ENCODE measurements at regions not wholly inside any gene's neighbourhood (a gene's known extent, or its start where the extent isn't known, plus 50 kb on each side); places are given as distances from the start of the nearest gene placed in this dataset.

DNA sequence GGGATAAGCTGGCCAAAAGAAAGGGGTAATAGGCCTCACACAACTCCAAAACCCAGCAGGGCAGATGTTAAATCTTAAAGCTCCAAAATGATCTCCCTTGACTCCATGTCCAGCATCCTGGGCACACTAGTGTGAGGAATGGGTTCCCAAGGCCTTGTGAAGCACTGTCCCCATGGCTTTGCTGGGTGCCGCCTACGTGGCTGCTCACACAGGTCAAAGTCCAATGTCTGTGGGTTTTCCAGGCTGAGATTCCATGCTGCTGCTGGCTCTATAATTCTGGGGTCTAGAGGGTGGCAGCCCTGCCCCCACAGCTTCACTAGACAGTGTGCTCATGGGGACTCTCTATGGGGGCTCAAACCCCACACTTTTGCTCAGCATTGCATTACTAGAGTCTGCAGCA lies 145.3 kb upstream of the GRIN2B start:
- TF ChIP-seq, protein P1, sequence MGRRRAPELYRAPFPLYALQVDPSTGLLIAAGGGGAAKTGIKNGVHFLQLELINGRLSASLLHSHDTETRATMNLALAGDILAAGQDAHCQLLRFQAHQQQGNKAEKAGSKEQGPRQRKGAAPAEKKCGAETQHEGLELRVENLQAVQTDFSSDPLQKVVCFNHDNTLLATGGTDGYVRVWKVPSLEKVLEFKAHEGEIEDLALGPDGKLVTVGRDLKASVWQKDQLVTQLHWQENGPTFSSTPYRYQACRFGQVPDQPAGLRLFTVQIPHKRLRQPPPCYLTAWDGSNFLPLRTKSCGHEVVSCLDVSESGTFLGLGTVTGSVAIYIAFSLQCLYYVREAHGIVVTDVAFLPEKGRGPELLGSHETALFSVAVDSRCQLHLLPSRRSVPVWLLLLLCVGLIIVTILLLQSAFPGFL (CRISPR knock-in tag; IDR thresholded peaks at IDR 0.05; ENCODE audit: borderline replicate concordance): no peak
- no peak for TF ChIP-seq TEAD4 (CRISPR knock-in tag; IDR thresholded peaks at IDR 0.05)
- TF ChIP-seq, protein P2, sequence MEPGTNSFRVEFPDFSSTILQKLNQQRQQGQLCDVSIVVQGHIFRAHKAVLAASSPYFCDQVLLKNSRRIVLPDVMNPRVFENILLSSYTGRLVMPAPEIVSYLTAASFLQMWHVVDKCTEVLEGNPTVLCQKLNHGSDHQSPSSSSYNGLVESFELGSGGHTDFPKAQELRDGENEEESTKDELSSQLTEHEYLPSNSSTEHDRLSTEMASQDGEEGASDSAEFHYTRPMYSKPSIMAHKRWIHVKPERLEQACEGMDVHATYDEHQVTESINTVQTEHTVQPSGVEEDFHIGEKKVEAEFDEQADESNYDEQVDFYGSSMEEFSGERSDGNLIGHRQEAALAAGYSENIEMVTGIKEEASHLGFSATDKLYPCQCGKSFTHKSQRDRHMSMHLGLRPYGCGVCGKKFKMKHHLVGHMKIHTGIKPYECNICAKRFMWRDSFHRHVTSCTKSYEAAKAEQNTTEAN (CRISPR knock-in tag; IDR thresholded peaks at IDR 0.05): no peak
- TF ChIP-seq SMAD3 (CRISPR knock-in tag; IDR thresholded peaks at IDR 0.05; ENCODE audit: borderline replicate concordance): no peak
- TF ChIP-seq CREM (CRISPR knock-in tag; IDR thresholded peaks at IDR 0.05): no peak
- TF ChIP-seq SOX15 (CRISPR knock-in tag; IDR thresholded peaks at IDR 0.05): no peak
- no peak for TF ChIP-seq FOXK1 (CRISPR knock-in tag; IDR thresholded peaks at IDR 0.05)
- TF ChIP-seq, protein P3, sequence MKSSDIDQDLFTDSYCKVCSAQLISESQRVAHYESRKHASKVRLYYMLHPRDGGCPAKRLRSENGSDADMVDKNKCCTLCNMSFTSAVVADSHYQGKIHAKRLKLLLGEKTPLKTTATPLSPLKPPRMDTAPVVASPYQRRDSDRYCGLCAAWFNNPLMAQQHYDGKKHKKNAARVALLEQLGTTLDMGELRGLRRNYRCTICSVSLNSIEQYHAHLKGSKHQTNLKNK (CRISPR knock-in tag; IDR thresholded peaks at IDR 0.05): no peak
- TF ChIP-seq, protein P4, sequence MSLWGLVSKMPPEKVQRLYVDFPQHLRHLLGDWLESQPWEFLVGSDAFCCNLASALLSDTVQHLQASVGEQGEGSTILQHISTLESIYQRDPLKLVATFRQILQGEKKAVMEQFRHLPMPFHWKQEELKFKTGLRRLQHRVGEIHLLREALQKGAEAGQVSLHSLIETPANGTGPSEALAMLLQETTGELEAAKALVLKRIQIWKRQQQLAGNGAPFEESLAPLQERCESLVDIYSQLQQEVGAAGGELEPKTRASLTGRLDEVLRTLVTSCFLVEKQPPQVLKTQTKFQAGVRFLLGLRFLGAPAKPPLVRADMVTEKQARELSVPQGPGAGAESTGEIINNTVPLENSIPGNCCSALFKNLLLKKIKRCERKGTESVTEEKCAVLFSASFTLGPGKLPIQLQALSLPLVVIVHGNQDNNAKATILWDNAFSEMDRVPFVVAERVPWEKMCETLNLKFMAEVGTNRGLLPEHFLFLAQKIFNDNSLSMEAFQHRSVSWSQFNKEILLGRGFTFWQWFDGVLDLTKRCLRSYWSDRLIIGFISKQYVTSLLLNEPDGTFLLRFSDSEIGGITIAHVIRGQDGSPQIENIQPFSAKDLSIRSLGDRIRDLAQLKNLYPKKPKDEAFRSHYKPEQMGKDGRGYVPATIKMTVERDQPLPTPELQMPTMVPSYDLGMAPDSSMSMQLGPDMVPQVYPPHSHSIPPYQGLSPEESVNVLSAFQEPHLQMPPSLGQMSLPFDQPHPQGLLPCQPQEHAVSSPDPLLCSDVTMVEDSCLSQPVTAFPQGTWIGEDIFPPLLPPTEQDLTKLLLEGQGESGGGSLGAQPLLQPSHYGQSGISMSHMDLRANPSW (CRISPR knock-in tag; conservative IDR thresholded peaks at IDR 0.05; ENCODE audit: low read depth): no peak
- no peak for TF ChIP-seq HMGA2 (CRISPR knock-in tag; IDR thresholded peaks at IDR 0.05)
- TF ChIP-seq TP53 (CRISPR knock-in tag; IDR thresholded peaks at IDR 0.05): no peak
- TF ChIP-seq, protein P5, sequence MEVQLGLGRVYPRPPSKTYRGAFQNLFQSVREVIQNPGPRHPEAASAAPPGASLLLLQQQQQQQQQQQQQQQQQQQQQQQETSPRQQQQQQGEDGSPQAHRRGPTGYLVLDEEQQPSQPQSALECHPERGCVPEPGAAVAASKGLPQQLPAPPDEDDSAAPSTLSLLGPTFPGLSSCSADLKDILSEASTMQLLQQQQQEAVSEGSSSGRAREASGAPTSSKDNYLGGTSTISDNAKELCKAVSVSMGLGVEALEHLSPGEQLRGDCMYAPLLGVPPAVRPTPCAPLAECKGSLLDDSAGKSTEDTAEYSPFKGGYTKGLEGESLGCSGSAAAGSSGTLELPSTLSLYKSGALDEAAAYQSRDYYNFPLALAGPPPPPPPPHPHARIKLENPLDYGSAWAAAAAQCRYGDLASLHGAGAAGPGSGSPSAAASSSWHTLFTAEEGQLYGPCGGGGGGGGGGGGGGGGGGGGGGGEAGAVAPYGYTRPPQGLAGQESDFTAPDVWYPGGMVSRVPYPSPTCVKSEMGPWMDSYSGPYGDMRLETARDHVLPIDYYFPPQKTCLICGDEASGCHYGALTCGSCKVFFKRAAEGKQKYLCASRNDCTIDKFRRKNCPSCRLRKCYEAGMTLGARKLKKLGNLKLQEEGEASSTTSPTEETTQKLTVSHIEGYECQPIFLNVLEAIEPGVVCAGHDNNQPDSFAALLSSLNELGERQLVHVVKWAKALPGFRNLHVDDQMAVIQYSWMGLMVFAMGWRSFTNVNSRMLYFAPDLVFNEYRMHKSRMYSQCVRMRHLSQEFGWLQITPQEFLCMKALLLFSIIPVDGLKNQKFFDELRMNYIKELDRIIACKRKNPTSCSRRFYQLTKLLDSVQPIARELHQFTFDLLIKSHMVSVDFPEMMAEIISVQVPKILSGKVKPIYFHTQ (CRISPR knock-in tag; IDR thresholded peaks at IDR 0.05): no peak
- no peak for TF ChIP-seq SP1 (CRISPR knock-in tag; conservative IDR thresholded peaks at IDR 0.05)
- TF ChIP-seq ZNF263 (CRISPR knock-in tag; IDR thresholded peaks at IDR 0.05; ENCODE audit: low read depth): no peak
- TF ChIP-seq PRRX2 (CRISPR knock-in tag; IDR thresholded peaks at IDR 0.05): no peak
- TF ChIP-seq JAZF1 (CRISPR knock-in tag; IDR thresholded peaks at IDR 0.05): no peak
- TF ChIP-seq, protein P6, sequence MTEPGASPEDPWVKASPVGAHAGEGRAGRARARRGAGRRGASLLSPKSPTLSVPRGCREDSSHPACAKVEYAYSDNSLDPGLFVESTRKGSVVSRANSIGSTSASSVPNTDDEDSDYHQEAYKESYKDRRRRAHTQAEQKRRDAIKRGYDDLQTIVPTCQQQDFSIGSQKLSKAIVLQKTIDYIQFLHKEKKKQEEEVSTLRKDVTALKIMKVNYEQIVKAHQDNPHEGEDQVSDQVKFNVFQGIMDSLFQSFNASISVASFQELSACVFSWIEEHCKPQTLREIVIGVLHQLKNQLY (CRISPR knock-in tag; IDR thresholded peaks at IDR 0.05): no peak
- TF ChIP-seq SMAD4 (CRISPR knock-in tag; IDR thresholded peaks at IDR 0.05): no peak
- TF ChIP-seq JUN (CRISPR knock-in tag; IDR thresholded peaks at IDR 0.05): no peak
- no peak for TF ChIP-seq MXD4 (CRISPR knock-in tag; IDR thresholded peaks at IDR 0.05; ENCODE audit: borderline replicate concordance)
- H3K27me3 Mint-ChIP-seq (ENCODE audit: low read depth): peaks cover 3% of the 10 kb centered on the region; the same call in 1 of the 2 replicates
- no peak overlapping the region for H3K27ac Mint-ChIP-seq
- ATAC-seq (no peak), DNase-seq (ENCODE audit: low spot score) (no peak)
- H3K4me3 Mint-ChIP-seq: no peak overlapping the region
- peaks cover 12% of the 10 kb centered on the region; the same call in 1 of the 2 replicates for H3K36me3 Mint-ChIP-seq
- ChIA-PET POLR2A (no interaction called here), CTCF (no interaction called here)
- H3K9me3 Mint-ChIP-seq: peaks cover 34% of the 10 kb centered on the region
- H3K4me1 Mint-ChIP-seq: no peaks in the 10 kb centered on the region
